Stimulated activated CD8-positive, alpha-beta memory T cell treated with anti-CD3 and anti-CD28 coated beads, Interleukin-15, amount 100 ng/mL, for 24 hours (primary cell): ENCODE measurements at regions not wholly inside any gene's neighbourhood (a gene's known extent, or its start where the extent isn't known, plus 50 kb on each side); places are given as distances from the start of the nearest gene placed in this dataset.

ENCODE experiments used
- DNase-seq: peaks from one replicate; pipeline ENCODE4 v3.0.0-alpha.2; 2020; ENCODE audit warnings: low read depth

- no peak for DNase-seq
These were observed 95.2 kb upstream of the CTNNB1 start for GRCh38 chr3:41104147-41104546.

GRCh38 chr3:41106691-41107090, 92.6 kb upstream of the CTNNB1 start:
- no peak for DNase-seq

DNA sequence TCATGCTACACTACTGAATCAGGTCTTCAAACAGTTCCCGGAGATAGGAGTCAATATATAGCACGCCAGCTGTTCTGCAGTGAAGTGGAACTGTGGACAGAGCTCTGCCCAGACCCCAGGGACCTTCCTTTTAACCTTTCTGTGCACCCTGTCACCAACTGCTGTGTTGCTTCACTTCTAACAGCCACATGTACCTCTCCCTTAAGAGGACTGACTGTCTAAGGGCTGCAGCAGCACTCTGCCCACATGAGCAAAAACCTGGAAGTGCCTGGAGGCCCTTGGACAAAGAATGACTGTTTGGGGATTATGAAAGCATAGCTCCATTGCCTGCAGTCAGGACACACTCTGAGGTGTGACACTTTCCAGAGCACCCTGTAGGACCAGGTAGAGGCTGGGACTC, 88.3 kb upstream of the CTNNB1 start:
- DNase-seq: no peak

DNA sequence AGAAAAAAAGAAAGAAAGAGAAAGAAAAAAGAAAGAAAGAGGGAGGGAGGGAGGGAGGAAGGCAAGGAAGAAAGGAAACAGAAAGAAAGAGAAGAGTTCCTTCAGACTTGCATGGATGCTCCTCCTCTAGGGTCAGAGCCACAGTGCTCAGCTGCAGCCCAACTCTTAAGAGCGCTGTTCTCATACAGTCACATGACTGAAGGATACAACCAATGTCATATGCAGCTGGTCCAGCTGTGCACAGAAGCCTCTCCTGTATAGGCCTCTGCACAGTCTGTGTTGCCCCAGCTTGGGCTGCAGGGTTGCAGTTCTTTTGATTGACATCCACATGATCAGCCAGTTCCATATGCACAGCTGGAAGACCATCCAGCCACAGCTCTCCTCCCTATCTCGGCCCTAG, 86.8 kb upstream of the CTNNB1 start:
- no peak for DNase-seq

DNA sequence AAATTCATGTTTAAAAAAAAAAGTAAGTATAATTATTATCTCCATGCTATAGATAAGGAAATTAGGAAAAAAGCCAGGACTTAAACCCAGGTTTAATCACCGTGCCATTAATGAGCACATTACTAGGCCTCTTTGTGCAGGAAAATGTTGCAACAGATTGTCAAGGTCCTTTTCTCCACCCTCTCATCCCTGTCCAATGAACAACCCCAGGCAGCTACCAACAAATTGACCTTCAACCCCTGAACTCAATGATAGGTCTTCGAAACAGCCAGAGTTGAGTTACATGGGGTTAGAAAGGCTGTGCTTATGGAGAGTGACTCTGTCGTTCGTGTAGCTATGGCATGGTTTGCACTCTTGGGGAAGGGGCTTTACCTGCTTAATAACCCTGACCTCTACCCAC, 84.2 kb upstream of the CTNNB1 start:
- no peak for DNase-seq

GRCh38 chr3:41116851-41117250, 82.5 kb upstream of the CTNNB1 start:
- DNase-seq: no peak

DNA sequence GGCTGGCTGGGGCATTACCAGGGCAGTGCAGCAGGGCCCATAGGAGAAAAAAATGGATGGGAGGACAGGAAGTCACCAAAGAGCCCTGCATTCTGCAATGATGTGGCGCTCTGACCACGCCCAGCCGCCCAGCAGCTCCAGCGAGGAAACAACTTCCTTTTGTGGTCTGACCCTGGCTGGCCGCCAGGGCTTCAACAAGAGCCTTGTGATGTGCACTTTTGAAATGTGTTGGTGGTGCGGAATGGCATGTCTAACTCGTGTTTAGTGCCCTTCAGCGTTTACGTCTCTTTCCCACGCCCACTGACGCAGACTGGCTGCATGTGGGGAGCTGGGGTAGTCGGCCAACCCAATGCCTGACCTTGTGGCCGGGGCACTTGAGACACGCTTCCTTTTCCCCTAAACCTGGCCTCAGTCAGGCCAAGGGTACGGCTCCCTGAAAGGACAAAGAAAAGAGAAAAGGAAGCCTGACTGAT, 81.9 kb upstream of the CTNNB1 start:
- DNase-seq: peak; percentile 38

DNA sequence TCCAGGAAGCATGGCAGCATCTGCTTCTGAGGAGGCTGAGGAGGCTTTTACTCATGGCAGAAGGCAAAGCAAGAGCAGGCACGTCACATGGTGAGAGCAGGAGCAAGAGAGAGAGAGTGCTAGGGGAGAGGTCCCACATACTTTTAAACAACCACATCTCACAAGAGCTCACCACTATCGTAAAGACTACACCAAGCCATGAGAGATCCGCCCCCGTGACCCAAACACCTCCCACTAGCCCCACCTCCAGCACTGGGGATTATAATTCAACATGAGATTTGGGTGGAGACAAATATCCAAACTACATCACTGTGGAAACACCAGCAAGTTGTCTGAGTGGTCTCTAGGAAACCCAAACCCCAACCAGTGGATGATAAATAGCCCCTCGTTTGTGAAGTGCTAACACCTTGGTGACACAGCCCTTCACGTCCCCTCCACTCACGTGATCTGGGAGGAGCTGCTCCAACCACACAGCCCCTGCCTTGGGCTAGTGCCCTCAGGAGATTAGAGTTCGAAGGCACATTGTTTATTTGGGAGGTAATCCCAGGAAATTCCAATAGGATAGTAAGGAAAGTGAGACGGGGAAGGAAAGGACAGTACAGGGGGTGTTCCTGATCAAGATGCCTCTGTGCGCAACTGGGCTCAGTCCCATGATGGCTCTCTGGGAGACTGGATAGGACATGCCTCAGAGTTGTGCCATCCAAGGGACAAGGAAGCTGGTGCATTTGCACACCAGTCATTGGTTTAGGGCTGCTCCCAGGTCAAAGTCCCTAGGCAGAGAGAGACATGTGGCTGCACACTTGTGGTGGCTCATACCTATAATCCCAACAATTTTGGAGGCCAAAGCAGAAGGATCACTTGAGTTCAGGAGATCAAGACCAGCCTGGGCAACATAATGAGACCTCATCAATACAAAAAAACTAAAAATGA, 80.6 kb upstream of the CTNNB1 start:
- DNase-seq: no peak

DNA sequence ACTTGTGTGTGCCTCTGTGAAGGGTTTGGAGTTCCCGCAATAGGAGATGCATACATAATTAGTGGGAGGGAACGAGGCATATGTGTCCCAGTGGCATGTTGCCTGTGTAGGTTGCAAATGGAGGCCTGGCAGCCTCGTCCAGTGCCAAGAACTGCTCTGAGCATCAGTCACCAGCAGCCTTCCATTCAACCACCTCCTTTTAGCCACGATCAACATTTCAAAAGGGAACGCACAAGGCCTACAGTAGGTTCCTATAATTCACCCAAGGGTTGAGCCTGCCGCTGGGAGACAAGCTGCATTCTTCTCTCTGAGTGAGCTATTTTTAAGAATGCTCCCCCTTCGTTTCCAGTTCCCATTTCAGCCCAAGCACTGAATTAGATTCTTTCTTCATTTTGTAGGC, 78.8 kb upstream of the CTNNB1 start:
- no peak for DNase-seq

DNA sequence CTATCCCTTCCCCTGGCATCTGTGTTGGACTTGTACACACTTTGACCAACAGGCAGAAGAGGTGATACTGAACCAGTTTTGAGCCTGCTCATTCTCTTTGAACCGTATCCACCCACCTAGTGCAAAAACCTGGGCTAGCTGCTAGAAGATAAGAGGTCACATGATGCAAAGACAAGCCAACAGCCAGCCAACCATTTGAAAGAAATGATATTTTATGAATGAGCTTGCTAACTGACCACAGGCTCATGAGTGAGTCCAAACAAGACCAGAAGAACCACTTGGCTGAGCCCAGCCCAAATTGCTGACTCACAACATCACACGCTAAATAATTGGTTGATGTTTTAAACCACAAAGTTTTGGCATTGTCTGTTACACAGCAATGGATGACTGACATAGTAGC, 74.0 kb upstream of the CTNNB1 start:
- DNase-seq: no peak

GRCh38 chr3:41126472-41126871, 72.8 kb upstream of the CTNNB1 start:
- DNase-seq: no peak

DNA sequence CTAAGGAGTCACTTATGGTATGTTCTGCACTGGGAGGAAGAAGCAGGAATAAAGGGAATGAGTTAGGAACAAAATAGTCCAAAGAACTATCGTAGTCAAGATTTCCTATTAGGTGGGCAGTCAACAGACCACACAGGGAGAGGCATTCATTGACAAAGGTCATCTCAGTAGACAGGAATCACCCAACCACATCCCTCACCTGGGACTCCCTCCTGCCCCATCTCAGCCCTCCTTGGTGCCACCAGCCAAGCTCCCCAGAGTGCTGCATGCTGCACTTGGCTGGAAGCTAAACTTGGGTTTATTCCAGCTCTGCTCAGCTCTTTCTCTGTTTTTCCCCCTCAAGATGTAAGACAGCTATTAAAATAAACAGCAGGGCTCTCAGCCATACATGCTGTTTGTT, 72.3 kb upstream of the CTNNB1 start:
- no peak for DNase-seq

DNA sequence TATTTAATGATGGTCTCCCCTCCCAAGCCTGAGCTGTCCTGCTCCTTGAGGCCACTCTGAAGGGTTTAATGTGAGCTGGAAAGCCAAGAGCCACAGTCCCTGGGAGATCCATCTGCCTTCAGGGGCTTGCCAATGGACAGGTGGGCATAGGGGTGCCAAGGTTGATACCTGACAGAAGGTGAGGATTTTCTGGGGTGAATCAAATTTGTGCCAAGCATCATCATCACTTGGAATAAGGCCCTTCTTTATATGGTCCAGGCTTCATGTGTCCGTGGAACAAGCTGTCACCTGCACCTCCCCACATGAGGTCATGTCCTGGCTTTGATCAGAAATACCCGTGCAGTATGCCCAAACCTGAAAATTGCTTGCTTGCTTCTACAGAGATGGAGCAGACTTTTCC, 71.9 kb upstream of the CTNNB1 start:
- DNase-seq: no peak

GRCh38 chr3:41129731-41130130, 69.6 kb upstream of the CTNNB1 start:
- DNase-seq: no peak

DNA sequence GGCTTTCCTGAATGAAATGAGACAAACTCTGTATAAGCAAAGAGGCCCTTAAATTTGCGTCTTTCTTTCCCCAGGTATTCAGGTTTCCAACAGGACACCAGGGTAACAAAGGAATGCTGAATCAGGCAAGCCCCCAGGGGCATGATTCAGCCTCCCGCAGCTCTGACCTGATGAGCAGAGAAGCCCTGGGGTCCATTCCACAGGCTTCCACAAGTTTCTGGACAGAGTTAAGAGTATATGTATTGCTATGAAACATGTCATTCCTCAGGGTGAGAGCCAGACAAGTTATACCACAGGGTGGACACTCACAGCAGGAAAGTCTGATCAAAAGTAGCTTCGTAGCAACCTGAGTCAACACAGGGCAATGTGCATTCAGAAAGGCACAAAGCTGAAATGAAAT, 68.1 kb upstream of the CTNNB1 start:
- DNase-seq: no peak

- no peak for DNase-seq
These were observed 61.6 kb upstream of the CTNNB1 start for GRCh38 chr3:41137686-41138111.

- no peak for DNase-seq
These were observed 61.2 kb upstream of the CTNNB1 start for GRCh38 chr3:41138146-41138545.

GRCh38 chr3:41138601-41139000, 60.7 kb upstream of the CTNNB1 start:
- DNase-seq: no peak

DNA sequence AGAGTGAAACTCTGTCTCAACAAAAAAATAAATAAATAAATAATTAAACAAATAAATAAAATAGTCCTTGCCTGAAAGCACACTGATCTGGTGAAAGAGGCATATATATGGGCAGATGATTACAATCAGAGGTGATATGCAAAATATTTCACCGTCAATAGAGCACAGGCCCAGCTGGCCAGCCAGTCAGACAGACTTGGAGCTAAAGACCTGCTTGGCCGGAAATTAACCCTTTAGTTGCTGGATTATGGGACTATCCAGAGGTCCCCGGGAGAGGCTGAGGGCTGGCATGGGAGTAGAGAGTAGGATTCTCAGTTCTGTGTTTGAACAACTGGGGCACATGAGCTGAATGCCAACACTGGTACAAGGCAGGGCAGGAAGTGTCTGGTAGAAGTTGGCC, 59.1 kb upstream of the CTNNB1 start:
- DNase-seq: no peak

GRCh38 chr3:41141433-41142167, 57.7 kb upstream of the CTNNB1 start:
- no peak for DNase-seq

GRCh38 chr3:41143421-41144031, 55.8 kb upstream of the CTNNB1 start:
- DNase-seq: no peak

- no peak for DNase-seq
These were observed 54.7 kb upstream of the CTNNB1 start for GRCh38 chr3:41144631-41145030.

DNA sequence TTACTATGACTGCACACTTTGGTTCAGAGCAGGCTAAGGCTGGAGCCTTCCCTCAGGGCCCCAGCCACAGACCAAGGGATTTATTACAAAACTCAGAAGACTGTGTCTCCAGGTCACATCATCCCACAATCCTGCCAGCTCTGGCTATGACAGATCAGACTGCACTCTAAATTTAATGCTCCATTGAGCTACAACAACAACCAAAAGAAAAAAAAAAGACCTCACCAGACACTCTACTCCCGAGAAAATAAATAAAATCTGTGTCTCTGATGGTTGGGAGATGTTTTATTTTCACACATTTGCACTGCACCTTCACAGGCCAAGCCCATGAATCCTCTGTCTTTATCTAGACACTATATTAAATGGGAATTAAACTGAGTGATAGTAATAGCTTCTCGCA, 50.8 kb upstream of the CTNNB1 start:
- DNase-seq: no peak
